Smooth muscle cell (in vitro differentiated cells): ENCODE measurements at regions not wholly inside any gene's neighbourhood (a gene's known extent, or its start where the extent isn't known, plus 50 kb on each side); places are given as distances from the start of the nearest gene placed in this dataset.

Experiments
- DNase-seq: peaks from one replicate; lab custom pipeline; 2025; ENCODE audit not compliant: unreplicated experiment; lab: John Stamatoyannopoulos, UW
- H2AFZ ChIP-seq: fragments of 200-600 bp; sonication (generic); 2 replicates; pipeline ENCODE4 v1.6.0; 2016; ENCODE audit warnings: antibody characterized with exemption, low read depth, mild to moderate bottlenecking
- H3F3A ChIP-seq: fragments of 200-600 bp; sonication (generic); 2 replicates; pipeline ENCODE4 v1.6.0; 2017; ENCODE audit warnings: antibody characterized with exemption, low read depth
- H3K27ac ChIP-seq: fragments of 200-600 bp; sonication (generic); 2 replicates; pipeline ENCODE4 v1.5.1; 2016; ENCODE audit warnings: low read depth, mild to moderate bottlenecking
- H3K27me3 ChIP-seq: fragments of 200-600 bp; sonication (generic); 2 replicates; pipeline ENCODE4 v1.6.1; 2016; ENCODE audit warnings: low read depth, mild to moderate bottlenecking
- H3K36me3 ChIP-seq: fragments of 200-600 bp; sonication (generic); 2 replicates; pipeline ENCODE4 v1.5.1; 2016; ENCODE audit warnings: low read depth
- H3K4me1 ChIP-seq: fragments of 200-600 bp; sonication (generic); 2 replicates; pipeline ENCODE4 v1.5.1; 2016; ENCODE audit warnings: low read depth
- H3K4me2 ChIP-seq: fragments of 200-600 bp; sonication (generic); 2 replicates; pipeline ENCODE4 v1.6.0; 2016; ENCODE audit warnings: mild to moderate bottlenecking
- H3K4me3 ChIP-seq: fragments of 200-600 bp; sonication (generic); 2 replicates; pipeline ENCODE4 v1.5.1; 2016; ENCODE audit warnings: mild to moderate bottlenecking
- H3K79me2 ChIP-seq: fragments of 200-600 bp; sonication (generic); 2 replicates; pipeline ENCODE4 v1.6.0; 2016; ENCODE audit warnings: low read depth, mild to moderate bottlenecking
- H3K9ac ChIP-seq: fragments of 200-600 bp; sonication (generic); 2 replicates; pipeline ENCODE4 v1.6.0; 2016; ENCODE audit warnings: low read depth
- H3K9me3 ChIP-seq: fragments of 200-600 bp; sonication (generic); replicated peaks from 2 replicates; pipeline ENCODE4 v1.5.1; 2016; ENCODE audit warnings: low read depth
- H4K20me1 ChIP-seq: fragments of 200-600 bp; sonication (generic); 2 replicates; pipeline ENCODE4 v1.6.0; 2016; ENCODE audit warnings: low read depth
- CTCF ChIP-seq: fragments of 200-600 bp; sonication (generic); IDR thresholded peaks from 2 replicates; pipeline ENCODE4 v1.5.1; 2017; ENCODE audit warnings: borderline replicate concordance, mild to moderate bottlenecking, antibody characterized with exemption; ENCODE audit not compliant: insufficient read depth, poor library complexity, severe bottlenecking
- WGBS: methylation state at CpG from one replicate; pipeline ENCODE4 v1.1.7; 2016; ENCODE audit warnings: low lambda C conversion rate; 5-methylcytosine and 5-hydroxymethylcytosine counted together

GRCh38 chr5:142428036-142428772 is 103.4 kb upstream of the SPRY4 start:
- Histone ChIP-seq H3K4me3 (no peak overlapping the region), H3F3A (no peaks in the 10 kb centered on the region), H3K9me3 (no peaks in the 10 kb centered on the region), H3K9ac (no peak overlapping the region), H3K4me1 (no peaks in the 10 kb centered on the region), H2AFZ (no peak overlapping the region), H3K4me2 (no peak overlapping the region), H3K36me3 (no peaks in the 10 kb centered on the region), H3K79me2 (no peaks in the 10 kb centered on the region), H4K20me1 (no peaks in the 10 kb centered on the region), H3K27me3 (no peaks in the 10 kb centered on the region), H3K27ac (no peak overlapping the region)
- no peak for DNase-seq
- no peak for TF ChIP-seq CTCF
- 89% methylated on average over 7 of the region's 7 CpGs for WGBS

- Histone ChIP-seq H3K27ac (no peak overlapping the region), H3K36me3 (no peaks in the 10 kb centered on the region), H3K4me2 (no peak overlapping the region), H3F3A (no peaks in the 10 kb centered on the region), H3K79me2 (no peaks in the 10 kb centered on the region), H3K27me3 (no peaks in the 10 kb centered on the region), H3K9ac (no peak overlapping the region), H3K4me1 (no peaks in the 10 kb centered on the region), H4K20me1 (peaks cover 2% of the 10 kb centered on the region), H2AFZ (no peak overlapping the region), H3K9me3 (no peaks in the 10 kb centered on the region), H3K4me3 (no peak overlapping the region)
- over 99% methylated on average over 6 of the region's 6 CpGs for WGBS
- no peak for TF ChIP-seq CTCF
- DNase-seq: no peak
Measured at GRCh38 chr5:142427529-142427928, 102.7 kb upstream of the SPRY4 start.

GRCh38 chr5:142427015-142427364 is 102.2 kb upstream of the SPRY4 start:
- H3K4me2 ChIP-seq: no peak overlapping the region
- no peak overlapping the region for H2AFZ ChIP-seq
- H4K20me1 ChIP-seq: peaks cover 7% of the 10 kb centered on the region
- no peak overlapping the region for H3K9ac ChIP-seq
- TF ChIP-seq CTCF: no peak
- no peaks in the 10 kb centered on the region for H3K4me1 ChIP-seq
- WGBS: 88% methylated on average over 7 of the region's 7 CpGs
- H3K79me2 ChIP-seq: no peaks in the 10 kb centered on the region
- H3K9me3 ChIP-seq: no peaks in the 10 kb centered on the region
- no peak for DNase-seq
- peaks cover 2% of the 10 kb centered on the region for H3F3A ChIP-seq
- H3K4me3 ChIP-seq: no peak overlapping the region
- H3K27me3 ChIP-seq: no peaks in the 10 kb centered on the region
- H3K36me3 ChIP-seq: no peaks in the 10 kb centered on the region
- H3K27ac ChIP-seq: no peak overlapping the region
